HAP-1 (cell line): ENCODE measurements at regions not wholly inside any gene's neighbourhood (a gene's known extent, or its start where the extent isn't known, plus 50 kb on each side); places are given as distances from the start of the nearest gene placed in this dataset.
A peak's percentile ranks its signal among the peaks of the same experiment; 100 is the strongest.

Source experiments
- DNase-seq, 2 experiments: peaks; one replicate each; pipeline ENCODE4 v3.0.0-alpha.2; 2016 to 2020; ENCODE audit warnings: low spot score in 2 of 2
- H3K27me3 ChIP-seq: fragments of 250-450 bp; sonication (Bioruptor Pico); 2 replicates; pipeline ENCODE4 v1.5.1; 2020; ENCODE audit warnings: low read depth, mild to moderate bottlenecking, moderate library complexity
- H3K36me3 ChIP-seq: fragments of 250-450 bp; sonication (Bioruptor Pico); replicated peaks from 2 replicates; pipeline ENCODE4 v1.5.1; 2020; ENCODE audit warnings: mild to moderate bottlenecking
- H3K4me1 ChIP-seq: fragments of 250-450 bp; sonication (Bioruptor Pico); 2 replicates; pipeline ENCODE4 v1.5.1; 2020; ENCODE audit warnings: mild to moderate bottlenecking
- H3K4me3 ChIP-seq: fragments of 250-450 bp; sonication (Bioruptor Pico); 2 replicates; pipeline ENCODE4 v1.5.1; 2020; ENCODE audit warnings: mild to moderate bottlenecking, moderate library complexity
- H3K9me3 ChIP-seq: fragments of 250-450 bp; sonication (Bioruptor Pico); 2 replicates; pipeline ENCODE4 v1.5.1; 2020; ENCODE audit warnings: mild to moderate bottlenecking, moderate library complexity
- in situ Hi-C: fragments of 300-500 bp; cut with MboI; formaldehyde crosslinking; loops from 3 replicates; pipeline ENCODE4 v1.14.3; 2020; ENCODE audit warnings: low sequenced_read_pairs, inconsistent platforms, mixed read lengths

DNA sequence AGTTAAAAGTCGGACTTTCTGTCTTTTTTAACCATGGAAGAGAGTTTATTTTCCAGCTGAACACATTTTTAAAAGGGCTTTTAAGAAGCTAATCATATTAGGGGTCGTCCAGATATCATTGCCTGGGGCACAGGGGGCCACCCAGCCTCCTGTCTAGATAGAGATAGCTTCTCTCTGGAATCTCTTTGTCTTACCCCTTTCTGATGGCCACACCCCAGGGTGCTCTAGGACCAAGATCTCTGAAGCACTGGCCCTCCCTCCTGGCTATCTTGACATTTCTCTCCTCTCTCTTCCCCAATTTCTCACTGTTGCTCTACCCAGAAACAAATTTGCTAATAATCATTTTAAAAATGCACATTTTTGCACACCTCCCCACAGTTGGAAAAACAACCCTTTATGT is 204.4 kb downstream of the NXNL2 start:
- in situ Hi-C loops = no loop called here
- no peak for DNase-seq
- Histone ChIP-seq H3K36me3 (no peaks in the 10 kb centered on the region), H3K4me1 (no peaks in the 10 kb centered on the region), H3K9me3 (no peaks in the 10 kb centered on the region), H3K4me3 (no peak overlapping the region), H3K27me3 (no peaks in the 10 kb centered on the region)

DNA sequence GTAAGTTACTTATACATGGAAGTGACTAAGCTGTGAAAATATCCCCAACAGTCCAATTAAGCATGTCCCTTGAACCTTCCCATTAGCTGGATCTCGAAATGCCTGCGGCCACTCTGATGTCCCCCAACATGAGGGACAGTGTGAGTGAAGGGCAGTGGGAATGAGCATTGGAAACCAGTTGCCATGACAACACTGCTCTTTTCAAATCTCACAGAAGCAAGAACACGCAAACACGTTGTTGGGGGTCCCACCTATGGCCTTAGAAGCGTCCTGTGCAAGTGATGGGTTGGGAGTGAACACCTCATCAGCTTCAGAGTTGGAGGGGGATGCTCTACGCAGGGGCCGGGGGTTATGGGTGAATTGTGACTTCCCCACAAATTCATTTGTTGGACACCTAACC is 205.9 kb downstream of the NXNL2 start:
- H3K27me3 ChIP-seq = no peaks in the 10 kb centered on the region
- in situ Hi-C loops = no loop called here
- no peaks in the 10 kb centered on the region for H3K36me3 ChIP-seq
- H3K9me3 ChIP-seq = no peaks in the 10 kb centered on the region
- H3K4me3 ChIP-seq = no peak overlapping the region
- no peak for DNase-seq
- no peaks in the 10 kb centered on the region for H3K4me1 ChIP-seq

DNA sequence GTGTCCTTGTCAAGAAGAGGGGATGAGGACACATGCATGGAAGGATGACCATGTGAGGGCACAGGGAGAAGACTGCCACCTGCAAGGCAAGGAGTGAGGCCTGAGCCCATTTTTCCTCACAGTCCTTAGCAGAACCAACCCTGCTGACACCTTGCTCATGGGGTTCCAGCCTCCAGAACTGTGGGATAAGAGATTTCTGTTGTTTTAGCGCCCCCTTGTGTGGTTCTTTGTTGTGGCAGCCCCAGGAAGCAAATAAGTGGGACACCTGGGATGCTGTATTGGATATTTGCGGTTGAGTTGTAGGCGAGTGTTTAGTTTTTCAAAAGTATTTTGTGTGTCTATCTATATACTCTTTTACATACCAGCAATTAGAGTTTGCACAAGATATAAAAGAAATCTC is 206.4 kb downstream of the NXNL2 start:
- Histone ChIP-seq H3K36me3 (no peaks in the 10 kb centered on the region), H3K27me3 (no peaks in the 10 kb centered on the region), H3K4me3 (no peak overlapping the region), H3K9me3 (no peaks in the 10 kb centered on the region), H3K4me1 (no peaks in the 10 kb centered on the region)
- in situ Hi-C loops = no loop called here
- peak in 1 of 2 experiments; percentile 32 for DNase-seq

DNA sequence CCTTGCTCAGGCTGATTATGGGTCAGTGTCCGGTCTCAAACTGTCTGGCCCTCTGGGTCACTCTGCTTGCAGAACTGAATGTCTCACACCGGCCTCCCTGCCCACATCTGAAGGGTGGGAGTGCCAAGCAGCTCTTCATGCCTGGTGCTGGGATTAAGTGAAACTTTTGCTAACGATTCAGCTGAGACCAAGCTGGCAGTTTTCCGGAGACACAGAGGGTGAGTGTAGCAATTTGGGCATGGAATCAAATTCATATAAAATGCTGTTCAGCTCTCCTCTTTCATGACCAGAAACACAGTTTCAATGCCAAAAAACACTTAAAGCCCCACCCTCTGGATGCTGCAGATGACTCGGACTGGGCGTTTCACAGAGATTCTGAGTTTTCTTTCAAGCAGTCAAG is 207.5 kb downstream of the NXNL2 start:
- Histone ChIP-seq H3K4me1 (no peaks in the 10 kb centered on the region), H3K4me3 (no peak overlapping the region), H3K9me3 (no peaks in the 10 kb centered on the region), H3K27me3 (no peaks in the 10 kb centered on the region), H3K36me3 (no peaks in the 10 kb centered on the region)
- in situ Hi-C loops = no loop called here
- no peak for DNase-seq

GRCh38 chr9:88742905-88743304 is 207.9 kb downstream of the NXNL2 start:
- Histone ChIP-seq H3K9me3 (no peaks in the 10 kb centered on the region), H3K4me1 (no peaks in the 10 kb centered on the region), H3K36me3 (no peaks in the 10 kb centered on the region), H3K27me3 (no peaks in the 10 kb centered on the region), H3K4me3 (no peak overlapping the region)
- in situ Hi-C loops = no loop called here
- no peak for DNase-seq

DNA sequence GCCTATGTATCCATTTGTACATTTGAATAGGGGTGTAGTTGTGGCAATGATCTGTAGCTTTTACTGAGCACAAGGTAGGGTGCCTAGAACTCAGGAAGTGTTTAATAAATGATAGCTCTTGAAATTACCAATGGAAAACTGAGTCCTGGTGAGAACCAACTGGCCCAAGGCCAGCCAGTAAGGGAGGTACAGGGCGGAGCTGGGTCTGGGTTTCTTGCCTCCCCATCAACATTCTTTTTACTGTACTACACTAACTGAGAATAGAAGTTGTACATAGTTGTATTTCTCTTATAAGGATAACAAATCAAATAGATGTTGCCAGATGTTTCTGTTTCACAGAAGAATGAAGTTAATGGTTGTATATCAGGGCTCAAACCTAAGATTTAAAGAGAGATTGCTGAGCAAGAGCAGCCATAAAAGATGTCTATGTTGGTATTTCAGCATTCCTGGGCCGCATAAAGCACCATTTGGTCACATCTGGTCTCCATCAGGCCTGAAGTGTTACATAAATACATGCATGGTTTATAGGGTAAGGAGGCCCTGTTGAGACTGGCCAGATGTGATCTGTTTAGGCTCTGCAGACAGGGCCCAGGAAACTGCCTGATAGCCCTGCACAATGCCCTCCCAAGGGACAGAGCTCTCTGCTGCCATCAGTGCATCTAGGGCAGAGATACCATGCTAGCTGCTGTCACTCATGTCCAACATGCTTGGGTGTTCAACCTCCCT is 210.5 kb downstream of the NXNL2 start:
- Histone ChIP-seq H3K4me3 (no peak overlapping the region), H3K9me3 (no peaks in the 10 kb centered on the region), H3K27me3 (no peaks in the 10 kb centered on the region), H3K36me3 (no peaks in the 10 kb centered on the region), H3K4me1 (no peaks in the 10 kb centered on the region)
- DNase-seq = no peak
- in situ Hi-C loops = no loop called here

DNA sequence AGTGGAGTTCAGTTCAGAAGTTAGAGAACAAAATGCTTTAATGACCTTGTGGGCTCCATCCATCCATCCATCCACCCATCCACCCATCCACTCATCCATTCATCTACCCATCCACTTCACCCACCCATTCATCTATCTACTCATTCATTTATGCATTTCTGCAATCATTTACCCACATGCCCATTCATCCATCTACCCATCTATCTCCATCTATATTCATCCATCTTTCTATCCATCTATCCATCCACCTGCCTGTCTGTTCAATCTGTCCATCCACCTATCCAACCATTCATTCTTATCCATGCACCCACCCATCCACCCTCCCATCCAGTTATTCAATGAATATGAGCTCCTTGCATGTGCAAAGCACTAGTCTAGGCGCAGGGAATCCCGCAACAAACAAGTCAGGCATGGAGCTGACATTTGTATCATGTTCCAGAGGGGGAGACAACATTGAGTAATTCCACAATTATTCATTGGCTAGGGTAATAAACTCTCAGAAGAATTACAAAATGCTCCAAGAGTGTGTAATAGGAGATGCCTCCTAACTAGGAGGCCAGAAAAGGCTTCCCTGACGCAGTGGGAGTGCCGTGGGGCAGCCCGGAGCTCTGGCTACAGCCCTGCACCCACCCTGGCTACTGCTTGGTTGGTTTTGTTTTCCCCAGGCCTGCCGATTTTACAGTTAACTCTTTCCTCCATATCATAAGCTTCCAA is 211.2 kb downstream of the NXNL2 start:
- no peak overlapping the region for H3K4me3 ChIP-seq
- no peaks in the 10 kb centered on the region for H3K4me1 ChIP-seq
- H3K27me3 ChIP-seq = no peaks in the 10 kb centered on the region
- no peaks in the 10 kb centered on the region for H3K36me3 ChIP-seq
- DNase-seq = no peak
- no peaks in the 10 kb centered on the region for H3K9me3 ChIP-seq
- in situ Hi-C loops = no loop called here

GRCh38 chr9:88746743-88747398 is 211.9 kb downstream of the NXNL2 start:
- H3K4me3 ChIP-seq = no peak overlapping the region
- no peaks in the 10 kb centered on the region for H3K36me3 ChIP-seq
- H3K4me1 ChIP-seq = no peaks in the 10 kb centered on the region
- no peaks in the 10 kb centered on the region for H3K9me3 ChIP-seq
- no peak for DNase-seq
- H3K27me3 ChIP-seq = no peaks in the 10 kb centered on the region
- in situ Hi-C loops = no loop called here

- in situ Hi-C loops = no loop called here
- Histone ChIP-seq H3K9me3 (no peaks in the 10 kb centered on the region), H3K36me3 (no peaks in the 10 kb centered on the region), H3K4me3 (no peak overlapping the region), H3K27me3 (no peaks in the 10 kb centered on the region), H3K4me1 (no peaks in the 10 kb centered on the region)
- no peak for DNase-seq
These were observed 212.8 kb downstream of the NXNL2 start for GRCh38 chr9:88747768-88748167.

- no peaks in the 10 kb centered on the region for H3K4me1 ChIP-seq
- in situ Hi-C loops = no loop called here
- H3K36me3 ChIP-seq = no peaks in the 10 kb centered on the region
- no peak overlapping the region for H3K4me3 ChIP-seq
- no peak for DNase-seq
- no peaks in the 10 kb centered on the region for H3K27me3 ChIP-seq
- H3K9me3 ChIP-seq = no peaks in the 10 kb centered on the region
These were observed 213.7 kb downstream of the NXNL2 start for GRCh38 chr9:88748566-88749261.

GRCh38 chr9:88749420-88749819 is 214.4 kb downstream of the NXNL2 start:
- no peaks in the 10 kb centered on the region for H3K9me3 ChIP-seq
- H3K27me3 ChIP-seq = no peaks in the 10 kb centered on the region
- H3K4me3 ChIP-seq = no peak overlapping the region
- no peaks in the 10 kb centered on the region for H3K36me3 ChIP-seq
- DNase-seq = no peak
- in situ Hi-C loops = no loop called here
- no peaks in the 10 kb centered on the region for H3K4me1 ChIP-seq

DNA sequence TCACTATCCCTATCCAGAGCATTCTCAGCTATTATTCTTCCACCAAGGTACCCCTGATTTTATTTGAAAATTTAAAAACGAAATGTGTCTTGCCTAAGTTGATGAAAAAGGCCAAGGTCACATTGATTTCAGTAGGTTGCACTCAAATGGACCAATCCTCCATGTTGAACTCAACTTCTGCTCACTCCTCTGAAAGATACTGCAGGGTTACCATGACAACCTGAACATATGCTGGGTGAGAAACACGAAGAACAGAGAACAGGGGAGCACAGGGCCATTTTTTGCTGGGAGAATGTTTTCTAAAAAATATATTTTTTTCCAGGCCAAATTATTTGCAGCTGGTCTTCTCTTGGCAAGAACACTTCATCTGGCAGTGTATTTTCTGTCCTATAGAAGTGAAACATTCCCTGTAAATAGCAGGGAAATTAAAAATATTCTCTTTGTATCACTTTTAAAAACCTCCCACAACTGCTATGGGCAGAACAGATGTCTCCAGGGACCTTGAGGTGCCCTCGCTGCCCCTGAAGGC is 215.9 kb downstream of the NXNL2 start:
- Histone ChIP-seq H3K4me1 (no peaks in the 10 kb centered on the region), H3K36me3 (no peaks in the 10 kb centered on the region), H3K4me3 (no peak overlapping the region), H3K27me3 (no peaks in the 10 kb centered on the region), H3K9me3 (no peaks in the 10 kb centered on the region)
- in situ Hi-C loops = no loop called here
- DNase-seq = no peak

DNA sequence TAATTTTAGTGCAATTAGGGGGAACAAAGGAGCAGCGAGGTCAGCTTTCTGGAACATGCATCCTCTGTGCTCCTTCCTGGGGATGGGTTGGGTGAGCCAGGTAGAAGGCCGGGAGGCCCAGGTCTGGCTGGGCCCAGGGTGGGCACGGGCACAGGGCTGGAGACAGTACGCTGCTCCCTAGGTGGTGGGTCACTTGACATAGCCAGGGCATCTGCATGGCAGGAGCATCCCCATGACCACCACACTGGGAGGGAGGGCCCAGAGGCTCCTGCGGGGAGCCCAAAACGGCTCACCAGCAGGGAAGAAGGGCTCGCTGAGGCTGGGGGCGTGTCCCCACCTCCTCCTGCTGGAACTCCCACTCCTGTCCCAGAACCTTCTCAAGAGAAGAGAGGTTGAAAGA is 216.8 kb downstream of the NXNL2 start:
- in situ Hi-C loops = no loop called here
- no peak for DNase-seq
- H3K36me3 ChIP-seq = no peaks in the 10 kb centered on the region
- H3K4me1 ChIP-seq = no peaks in the 10 kb centered on the region
- H3K27me3 ChIP-seq = no peaks in the 10 kb centered on the region
- no peaks in the 10 kb centered on the region for H3K9me3 ChIP-seq
- H3K4me3 ChIP-seq = no peak overlapping the region
